PC-9 (cell line): ENCODE measurements at regions not wholly inside any gene's neighbourhood (a gene's known extent, or its start where the extent isn't known, plus 50 kb on each side); places are given as distances from the start of the nearest gene placed in this dataset.

Experiments used
- BruUV-seq: library from RNA; stranded (reverse); fragments of 400-500 nt; replicated peaks from 2 replicates; lab custom pipeline; 2021; lab: Mats Ljungman, UMichigan
- CTCF ChIA-PET: fragments of 300-600 bp; sonication (Branson Sonifier 250); formaldehyde crosslinking; loops from one replicate; lab custom pipeline; 2022; ENCODE audit warnings: antibody characterized with exemption; lab: Charles Lee
- POLR2A ChIA-PET: fragments of 300-600 bp; sonication (Branson Sonifier 250); formaldehyde crosslinking; loops from one replicate; lab custom pipeline; 2022; ENCODE audit warnings: antibody characterized with exemption; ENCODE audit not compliant: unreplicated experiment; lab: Charles Lee
- DNase-seq, 2 experiments: peaks; one replicate each; pipeline versions ENCODE4 v3.0.0 to v3.0.0-alpha.2; 2015 to 2022; ENCODE audit warnings: mixed read lengths in 1 of 2
- H2AFZ ChIP-seq: fragments of 200-600 bp; sonication (generic); 2 replicates; pipeline ENCODE4 v1.8.1; 2017; ENCODE audit warnings: antibody characterized with exemption
- H3F3A ChIP-seq: fragments of 200-600 bp; sonication (generic); 2 replicates; pipeline ENCODE4 v1.8.1; 2017; ENCODE audit warnings: antibody characterized with exemption, mild to moderate bottlenecking, low read depth; ENCODE audit not compliant: insufficient read depth
- H3K27ac ChIP-seq: fragments of 200-600 bp; sonication (generic); 2 replicates; pipeline ENCODE4 v1.6.1; 2016; ENCODE audit warnings: mixed run types
- H3K27me3 ChIP-seq: fragments of 200-600 bp; sonication (generic); 2 replicates; pipeline ENCODE4 v1.6.1; 2016; ENCODE audit warnings: low read depth, mixed run types; ENCODE audit not compliant: insufficient read depth
- H3K36me3 ChIP-seq: fragments of 200-600 bp; sonication (generic); 2 replicates; pipeline ENCODE4 v1.6.1; 2016; ENCODE audit warnings: low read depth, mixed run types
- H3K4me1 ChIP-seq: fragments of 200-600 bp; sonication (generic); replicated peaks from 2 replicates; pipeline ENCODE4 v1.6.1; 2016; ENCODE audit warnings: mixed run types; ENCODE audit not compliant: insufficient read depth
- H3K4me2 ChIP-seq: fragments of 200-600 bp; sonication (generic); 2 replicates; pipeline ENCODE4 v1.6.1; 2017; ENCODE audit warnings: mixed run types
- H3K4me3 ChIP-seq: fragments of 200-600 bp; sonication (generic); 2 replicates; pipeline ENCODE4 v1.6.1; 2016; ENCODE audit warnings: mixed run types
- H3K79me2 ChIP-seq: fragments of 200-600 bp; sonication (generic); 2 replicates; pipeline ENCODE4 v1.6.1; 2017; ENCODE audit warnings: low read depth, mixed run types
- H3K9me2 ChIP-seq: fragments of 200-600 bp; sonication (generic); 2 replicates; pipeline ENCODE4 v1.8.1; 2017; ENCODE audit warnings: mild to moderate bottlenecking; ENCODE audit not compliant: insufficient read depth
- H3K9me3 ChIP-seq: fragments of 200-600 bp; sonication (generic); 2 replicates; pipeline ENCODE4 v1.8.1; 2016; ENCODE audit warnings: low read depth; ENCODE audit not compliant: insufficient read depth
- H4K20me1 ChIP-seq: fragments of 200-600 bp; sonication (generic); 2 replicates; pipeline ENCODE4 v1.8.1; 2017; ENCODE audit not compliant: insufficient read depth
- EZH2 ChIP-seq: fragments of 200-600 bp; sonication (generic); IDR thresholded peaks from 2 replicates; pipeline ENCODE4 v1.8.0; 2017; ENCODE audit warnings: antibody characterized with exemption, low read depth
- intact Hi-C: fragments of 100-400 bp; cut with micrococcal nuclease; formaldehyde crosslinking; loops from one replicate; pipeline ENCODE4 v1.10.0; 2022; ENCODE audit not compliant: unreplicated experiment
- TF ChIP-seq, protein P1 (sequence below): fragments of 200-600 bp; sonication (generic); conservative IDR thresholded peaks from 2 replicates; pipeline ENCODE4 v1.6.1; 2017; ENCODE audit warnings: mixed run types, antibody characterized with exemption, mild to moderate bottlenecking, moderate library complexity

DNA sequence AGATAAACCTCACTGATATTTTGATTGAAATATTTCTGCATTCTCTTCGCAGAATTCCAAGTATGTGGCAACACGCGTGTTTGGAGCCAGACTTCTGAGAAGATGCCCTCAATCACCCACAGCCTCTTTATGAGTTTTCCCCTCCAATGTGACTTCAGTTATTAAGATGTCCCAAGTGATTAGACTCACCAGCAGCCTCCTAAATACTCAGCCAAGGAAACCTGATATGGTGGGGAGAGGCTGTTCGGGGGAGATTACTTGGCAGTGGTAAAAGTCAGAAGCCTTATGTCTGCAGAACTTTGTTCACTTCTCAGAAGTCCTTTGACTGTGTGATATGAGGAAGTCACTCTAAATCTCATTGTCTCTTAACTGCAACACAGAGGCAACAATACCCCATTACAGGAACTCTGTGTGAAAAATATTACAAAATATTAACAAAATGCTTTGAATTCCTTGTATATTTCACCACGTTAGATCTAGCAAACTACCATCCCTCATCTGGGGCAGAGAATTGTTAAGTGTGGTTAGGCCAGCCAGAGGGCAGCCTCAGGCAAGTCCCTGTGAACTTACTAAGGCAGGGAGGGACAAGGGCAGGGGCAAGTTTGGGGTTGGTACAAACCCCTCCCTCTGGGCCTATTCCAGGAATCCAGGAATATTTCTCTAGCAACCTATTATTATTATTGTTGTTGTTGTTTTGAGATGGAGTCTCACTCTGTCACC, 151.4 kb upstream of the USP9X start:
- Histone ChIP-seq H4K20me1 (no peaks in the 10 kb centered on the region), H2AFZ (no peak overlapping the region), H3K4me3 (no peak overlapping the region), H3K79me2 (no peaks in the 10 kb centered on the region), H3K27me3 (no peaks in the 10 kb centered on the region), H3F3A (no peaks in the 10 kb centered on the region), H3K36me3 (no peaks in the 10 kb centered on the region), H3K27ac (peak overlapping the region; percentile 60), H3K9me3 (no peaks in the 10 kb centered on the region), H3K4me1 (no peaks in the 10 kb centered on the region), H3K4me2 (peak overlapping the region; percentile 40), H3K9me2 (no peaks in the 10 kb centered on the region)
- TF ChIP-seq EZH2, result no peak
- TF ChIP-seq, protein P1, sequence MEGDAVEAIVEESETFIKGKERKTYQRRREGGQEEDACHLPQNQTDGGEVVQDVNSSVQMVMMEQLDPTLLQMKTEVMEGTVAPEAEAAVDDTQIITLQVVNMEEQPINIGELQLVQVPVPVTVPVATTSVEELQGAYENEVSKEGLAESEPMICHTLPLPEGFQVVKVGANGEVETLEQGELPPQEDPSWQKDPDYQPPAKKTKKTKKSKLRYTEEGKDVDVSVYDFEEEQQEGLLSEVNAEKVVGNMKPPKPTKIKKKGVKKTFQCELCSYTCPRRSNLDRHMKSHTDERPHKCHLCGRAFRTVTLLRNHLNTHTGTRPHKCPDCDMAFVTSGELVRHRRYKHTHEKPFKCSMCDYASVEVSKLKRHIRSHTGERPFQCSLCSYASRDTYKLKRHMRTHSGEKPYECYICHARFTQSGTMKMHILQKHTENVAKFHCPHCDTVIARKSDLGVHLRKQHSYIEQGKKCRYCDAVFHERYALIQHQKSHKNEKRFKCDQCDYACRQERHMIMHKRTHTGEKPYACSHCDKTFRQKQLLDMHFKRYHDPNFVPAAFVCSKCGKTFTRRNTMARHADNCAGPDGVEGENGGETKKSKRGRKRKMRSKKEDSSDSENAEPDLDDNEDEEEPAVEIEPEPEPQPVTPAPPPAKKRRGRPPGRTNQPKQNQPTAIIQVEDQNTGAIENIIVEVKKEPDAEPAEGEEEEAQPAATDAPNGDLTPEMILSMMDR, result no peak
- intact Hi-C loops, result loop anchor here (10.0 kb wide), 1 partner anchor 181 kb away; no protein-coding TSS in a partner anchor
- no TSS peak for BruUV-seq
- CTCF ChIA-PET, result no interaction called here
- POLR2A ChIA-PET, result no interaction called here
- DNase-seq, result peak; percentile 22 to 65

DNA sequence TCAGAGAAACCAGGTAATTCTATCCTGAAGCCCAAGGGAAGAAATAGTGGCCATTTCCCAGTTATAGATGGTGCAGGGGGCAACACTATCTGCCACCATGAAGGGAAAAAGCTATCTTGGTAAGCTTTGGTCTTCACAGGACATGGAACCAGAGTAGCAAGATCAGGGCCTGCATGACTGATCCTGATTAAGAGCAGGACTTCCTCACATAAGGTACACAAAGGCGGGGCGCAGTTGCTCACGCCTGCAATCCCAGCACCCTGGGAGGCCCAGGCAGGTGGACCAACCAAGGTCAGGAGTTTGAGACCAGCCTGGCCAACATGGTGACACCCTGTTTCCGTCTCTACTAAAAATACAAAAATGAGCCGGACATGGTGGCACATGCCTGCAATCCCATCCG, 148.4 kb upstream of the USP9X start:
- Histone ChIP-seq H3F3A (no peaks in the 10 kb centered on the region), H2AFZ (no peak overlapping the region), H4K20me1 (no peaks in the 10 kb centered on the region), H3K4me3 (no peak overlapping the region), H3K27me3 (no peaks in the 10 kb centered on the region), H3K79me2 (no peaks in the 10 kb centered on the region), H3K4me2 (no peak overlapping the region), H3K27ac (no peak overlapping the region), H3K9me3 (no peaks in the 10 kb centered on the region), H3K4me1 (no peaks in the 10 kb centered on the region), H3K9me2 (no peaks in the 10 kb centered on the region), H3K36me3 (no peaks in the 10 kb centered on the region)
- DNase-seq, result no peak
- intact Hi-C loops, result loop anchor here (10.0 kb wide), 1 partner anchor 178 kb away; no protein-coding TSS in a partner anchor
- TF ChIP-seq, protein P1, result no peak
- no peak for TF ChIP-seq EZH2
- no TSS peak for BruUV-seq
- ChIA-PET CTCF (no interaction called here), POLR2A (no interaction called here)

DNA sequence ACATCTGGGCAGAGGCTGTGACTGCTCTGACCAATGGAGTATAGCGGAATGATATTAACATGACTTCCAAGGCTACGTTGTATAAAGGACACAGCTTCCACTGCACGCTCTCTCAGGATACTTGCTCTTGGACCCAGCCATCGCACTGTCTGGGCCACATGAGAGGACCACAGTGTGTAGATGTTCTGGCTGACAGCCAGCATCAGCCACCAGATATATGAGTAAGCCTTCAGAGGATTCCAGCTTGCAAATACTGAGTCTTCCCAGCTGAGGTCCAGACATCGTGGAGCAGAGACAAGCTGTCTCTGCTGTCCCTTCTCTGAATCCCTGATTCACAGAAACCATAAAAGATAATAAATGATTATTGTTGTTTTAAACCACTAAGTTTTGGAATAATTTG, 146.8 kb upstream of the USP9X start:
- Histone ChIP-seq H3K79me2 (no peaks in the 10 kb centered on the region), H3K9me2 (no peaks in the 10 kb centered on the region), H3K9me3 (no peaks in the 10 kb centered on the region), H3K4me1 (no peaks in the 10 kb centered on the region), H2AFZ (no peak overlapping the region), H3K4me3 (no peak overlapping the region), H3K27ac (no peak overlapping the region), H3K36me3 (no peaks in the 10 kb centered on the region), H3F3A (no peaks in the 10 kb centered on the region), H4K20me1 (no peaks in the 10 kb centered on the region), H3K4me2 (no peak overlapping the region), H3K27me3 (no peaks in the 10 kb centered on the region)
- DNase-seq, result no peak
- intact Hi-C loops, result loop anchor here (10.0 kb wide), 1 partner anchor 176 kb away; no protein-coding TSS in a partner anchor
- BruUV-seq, result no TSS peak
- ChIA-PET POLR2A (no interaction called here), CTCF (no interaction called here)
- no peak for TF ChIP-seq EZH2
- TF ChIP-seq, protein P1, result no peak
